Activated naive CD8-positive, alpha-beta T cell treated with anti-CD3 and anti-CD28 coated beads, Interleukin-2, amount 10 ng/mL, durations not matched to agents 7 days and 5 days (primary cell): ENCODE measurements at regions not wholly inside any gene's neighbourhood (a gene's known extent, or its start where the extent isn't known, plus 50 kb on each side); places are given as distances from the start of the nearest gene placed in this dataset.

Source experiments
- ATAC-seq: fragments of 150-1000 bp; cut with Tn5 transposase; one replicate; pipeline ENCODE4 v1.10.0; 2021; ENCODE audit warnings: low read depth, moderate library complexity
- POLR2A ChIA-PET: fragments of 350-600 bp; sonication (Branson Sonifier 250); formaldehyde crosslinking; loops from one replicate; lab custom pipeline; 2021; ENCODE audit warnings: antibody characterized with exemption; lab: Charles Lee
- DNase-seq: peaks from one replicate; pipeline ENCODE4 v3.0.0; 2021
- H3K27ac Mint-ChIP-seq: one replicate; pipeline ENCODE4 v1.8.0; 2022; ENCODE audit warnings: mild to moderate bottlenecking, mixed read lengths
- H3K27me3 Mint-ChIP-seq: one replicate; pipeline ENCODE4 v1.8.0; 2022; ENCODE audit warnings: mild to moderate bottlenecking, moderate library complexity, mixed read lengths
- H3K36me3 Mint-ChIP-seq: one replicate; pipeline ENCODE4 v1.8.0; 2021; ENCODE audit warnings: mild to moderate bottlenecking, mixed read lengths
- H3K4me1 Mint-ChIP-seq: one replicate; pipeline ENCODE4 v1.8.0; 2021; ENCODE audit warnings: mixed read lengths
- H3K4me3 Mint-ChIP-seq: one replicate; pipeline ENCODE4 v1.8.0; 2022; ENCODE audit warnings: mild to moderate bottlenecking, moderate library complexity, mixed read lengths
- H3K9me3 Mint-ChIP-seq: one replicate; pipeline ENCODE4 v1.8.0; 2021; ENCODE audit warnings: mixed read lengths

- H3K36me3 Mint-ChIP-seq: no peaks in the 10 kb centered on the region
- H3K27me3 Mint-ChIP-seq: no peaks in the 10 kb centered on the region
- no peak overlapping the region for H3K27ac Mint-ChIP-seq
- DNase-seq: no peak
- ATAC-seq: no peak
- H3K9me3 Mint-ChIP-seq: no peaks in the 10 kb centered on the region
- no peaks in the 10 kb centered on the region for H3K4me1 Mint-ChIP-seq
- POLR2A ChIA-PET: no interaction called here
- H3K4me3 Mint-ChIP-seq: no peak overlapping the region
These were observed 117.3 kb downstream of the UCHL5 start for GRCh38 chr1:192941722-192942411.

- ATAC-seq: no peak
- H3K4me1 Mint-ChIP-seq: no peaks in the 10 kb centered on the region
- no peaks in the 10 kb centered on the region for H3K9me3 Mint-ChIP-seq
- DNase-seq: no peak
- no peaks in the 10 kb centered on the region for H3K36me3 Mint-ChIP-seq
- POLR2A ChIA-PET: no interaction called here
- H3K4me3 Mint-ChIP-seq: no peak overlapping the region
- H3K27me3 Mint-ChIP-seq: no peaks in the 10 kb centered on the region
- no peak overlapping the region for H3K27ac Mint-ChIP-seq
These were observed 116.1 kb downstream of the UCHL5 start for GRCh38 chr1:192943108-192943507.

- Mint-ChIP-seq H3K27me3 (no peaks in the 10 kb centered on the region), H3K4me3 (no peak overlapping the region), H3K9me3 (no peaks in the 10 kb centered on the region), H3K36me3 (no peaks in the 10 kb centered on the region), H3K27ac (no peak overlapping the region), H3K4me1 (no peaks in the 10 kb centered on the region)
- no peak for ATAC-seq
- no peak for DNase-seq
- POLR2A ChIA-PET: no interaction called here
These were observed 115.6 kb downstream of the UCHL5 start for GRCh38 chr1:192943522-192943921.

- DNase-seq (no peak), ATAC-seq (no peak)
- POLR2A ChIA-PET: no interaction called here
- no peaks in the 10 kb centered on the region for H3K36me3 Mint-ChIP-seq
- H3K4me1 Mint-ChIP-seq: no peaks in the 10 kb centered on the region
- no peaks in the 10 kb centered on the region for H3K9me3 Mint-ChIP-seq
- no peaks in the 10 kb centered on the region for H3K27me3 Mint-ChIP-seq
- H3K27ac Mint-ChIP-seq: no peak overlapping the region
- H3K4me3 Mint-ChIP-seq: no peak overlapping the region
These were observed 113.6 kb downstream of the UCHL5 start for GRCh38 chr1:192945390-192946130.

- Mint-ChIP-seq H3K9me3 (no peaks in the 10 kb centered on the region), H3K4me1 (no peaks in the 10 kb centered on the region), H3K27me3 (no peaks in the 10 kb centered on the region), H3K27ac (no peak overlapping the region), H3K4me3 (no peak overlapping the region), H3K36me3 (no peaks in the 10 kb centered on the region)
- POLR2A ChIA-PET: no interaction called here
- DNase-seq: no peak
- ATAC-seq: no peak
These were observed 109.4 kb downstream of the UCHL5 start for GRCh38 chr1:192949783-192950182.

GRCh38 chr1:192950926-192951325 lies 108.2 kb downstream of the UCHL5 start:
- ATAC-seq (no peak), DNase-seq (no peak)
- H3K27ac Mint-ChIP-seq: no peak overlapping the region
- H3K9me3 Mint-ChIP-seq: no peaks in the 10 kb centered on the region
- no peaks in the 10 kb centered on the region for H3K36me3 Mint-ChIP-seq
- H3K27me3 Mint-ChIP-seq: no peaks in the 10 kb centered on the region
- H3K4me3 Mint-ChIP-seq: no peak overlapping the region
- POLR2A ChIA-PET: no interaction called here
- H3K4me1 Mint-ChIP-seq: no peaks in the 10 kb centered on the region

- Mint-ChIP-seq H3K9me3 (no peaks in the 10 kb centered on the region), H3K36me3 (no peaks in the 10 kb centered on the region), H3K4me3 (no peak overlapping the region), H3K4me1 (no peaks in the 10 kb centered on the region), H3K27me3 (no peaks in the 10 kb centered on the region), H3K27ac (no peak overlapping the region)
- POLR2A ChIA-PET: no interaction called here
- no peak for DNase-seq
- no peak for ATAC-seq
These were observed 107.3 kb downstream of the UCHL5 start for GRCh38 chr1:192951691-192952460.

GRCh38 chr1:192952646-192953045 lies 106.5 kb downstream of the UCHL5 start:
- Mint-ChIP-seq H3K36me3 (no peaks in the 10 kb centered on the region), H3K4me3 (no peak overlapping the region), H3K27ac (no peak overlapping the region), H3K4me1 (no peaks in the 10 kb centered on the region), H3K9me3 (no peaks in the 10 kb centered on the region), H3K27me3 (no peaks in the 10 kb centered on the region)
- DNase-seq (no peak), ATAC-seq (no peak)
- POLR2A ChIA-PET: no interaction called here

GRCh38 chr1:192954705-192955265 lies 104.4 kb downstream of the UCHL5 start:
- POLR2A ChIA-PET: no interaction called here
- Mint-ChIP-seq H3K9me3 (no peaks in the 10 kb centered on the region), H3K36me3 (no peaks in the 10 kb centered on the region)

GRCh38 chr1:192958350-192958749 lies 100.8 kb downstream of the UCHL5 start:
- Mint-ChIP-seq H3K27me3 (no peaks in the 10 kb centered on the region), H3K27ac (no peak overlapping the region), H3K4me1 (no peaks in the 10 kb centered on the region), H3K9me3 (no peaks in the 10 kb centered on the region), H3K4me3 (no peak overlapping the region), H3K36me3 (no peaks in the 10 kb centered on the region)
- ATAC-seq (no peak), DNase-seq (no peak)
- POLR2A ChIA-PET: no interaction called here

More at GRCh38 chr1:192954705-192955265, 104.4 kb downstream of the UCHL5 start:
- no peaks in the 10 kb centered on the region for H3K27me3 Mint-ChIP-seq
- H3K4me1 Mint-ChIP-seq: no peaks in the 10 kb centered on the region
- H3K27ac Mint-ChIP-seq: no peak overlapping the region
- no peak for DNase-seq
- ATAC-seq: no peak
- H3K4me3 Mint-ChIP-seq: no peak overlapping the region

GRCh38 chr1:192958871-192959270 lies 100.3 kb downstream of the UCHL5 start:
- DNase-seq: no peak
- ATAC-seq: no peak
- no peaks in the 10 kb centered on the region for H3K27me3 Mint-ChIP-seq
- no peak overlapping the region for H3K27ac Mint-ChIP-seq
- H3K4me1 Mint-ChIP-seq: no peaks in the 10 kb centered on the region
- H3K36me3 Mint-ChIP-seq: no peaks in the 10 kb centered on the region
- no peaks in the 10 kb centered on the region for H3K9me3 Mint-ChIP-seq
- POLR2A ChIA-PET: no interaction called here
- no peak overlapping the region for H3K4me3 Mint-ChIP-seq

GRCh38 chr1:192959657-192960186 lies 99.4 kb downstream of the UCHL5 start:
- ATAC-seq: no peak
- no peak overlapping the region for H3K4me3 Mint-ChIP-seq
- POLR2A ChIA-PET: no interaction called here
- no peaks in the 10 kb centered on the region for H3K27me3 Mint-ChIP-seq
- H3K27ac Mint-ChIP-seq: no peak overlapping the region
- DNase-seq: no peak
- H3K4me1 Mint-ChIP-seq: no peaks in the 10 kb centered on the region
- H3K36me3 Mint-ChIP-seq: no peaks in the 10 kb centered on the region
- no peaks in the 10 kb centered on the region for H3K9me3 Mint-ChIP-seq
